ENCODE measurements at regions not wholly inside any gene's neighbourhood (a gene's known extent, or its start where the extent isn't known, plus 50 kb on each side); places are given as distances from the start of the nearest gene placed in this dataset.

GRCh38 chr1:69401879-69402278 lies 165.8 kb upstream of the LRRC7 start:
- no peaks in the 10 kb centered on the region for H3K27me3 Mint-ChIP-seq
- CTCF ChIA-PET = no interaction called here
- H3K27ac Mint-ChIP-seq = no peak overlapping the region
- H3K4me3 Mint-ChIP-seq = no peak overlapping the region
- H3K4me1 Mint-ChIP-seq = no peaks in the 10 kb centered on the region
- DNase-seq = no peak
- POLR2A ChIA-PET = no interaction called here
- H3K36me3 Mint-ChIP-seq (ENCODE audit: low read depth) = no peaks in the 10 kb centered on the region
- peaks cover 4% of the 10 kb centered on the region for H3K9me3 Mint-ChIP-seq

DNA sequence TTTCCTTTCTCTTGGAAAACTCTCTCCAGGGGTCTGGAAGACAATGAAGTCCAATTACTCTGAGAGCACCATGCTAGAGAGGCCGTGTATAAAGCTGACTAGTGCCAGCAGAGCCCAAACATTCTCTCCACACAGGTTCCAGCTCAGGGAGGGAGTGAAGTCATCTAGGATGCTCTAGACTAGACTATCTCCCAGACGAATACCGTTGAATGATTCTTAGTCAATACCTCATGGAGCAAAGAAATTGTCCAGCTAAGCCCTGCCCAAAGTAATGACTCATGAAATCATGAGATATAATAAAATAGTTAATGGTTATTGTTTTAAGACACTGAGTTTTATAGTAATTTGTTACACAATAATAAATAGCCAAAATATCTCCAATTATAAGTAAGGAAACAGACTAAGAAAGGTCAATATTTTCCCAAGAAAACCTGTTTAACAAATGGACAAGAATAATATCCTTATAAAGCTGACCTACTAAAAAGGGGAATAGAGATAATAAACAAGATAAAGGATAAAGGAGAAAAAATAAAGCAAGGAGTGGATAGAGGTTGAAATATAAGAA lies 163.9 kb upstream of the LRRC7 start:
- Mint-ChIP-seq H3K9me3 (no peaks in the 10 kb centered on the region), H3K27me3 (no peaks in the 10 kb centered on the region), H3K27ac (no peak overlapping the region), H3K36me3 (ENCODE audit: low read depth) (no peaks in the 10 kb centered on the region), H3K4me3 (no peak overlapping the region), H3K4me1 (no peaks in the 10 kb centered on the region)
- ChIA-PET CTCF (no interaction called here), POLR2A (no interaction called here)
- DNase-seq = no peak

- ChIA-PET POLR2A (no interaction called here), CTCF (no interaction called here)
- Mint-ChIP-seq H3K27me3 (no peaks in the 10 kb centered on the region), H3K4me3 (no peak overlapping the region), H3K9me3 (no peaks in the 10 kb centered on the region), H3K36me3 (ENCODE audit: low read depth) (no peaks in the 10 kb centered on the region), H3K4me1 (no peaks in the 10 kb centered on the region), H3K27ac (no peak overlapping the region)
- DNase-seq = no peak
These were observed 163.2 kb upstream of the LRRC7 start for GRCh38 chr1:69404486-69404885.

- CTCF ChIA-PET = no interaction called here
- Mint-ChIP-seq H3K4me3 (no peak overlapping the region), H3K27me3 (no peaks in the 10 kb centered on the region), H3K36me3 (ENCODE audit: low read depth) (no peaks in the 10 kb centered on the region), H3K9me3 (no peaks in the 10 kb centered on the region), H3K4me1 (no peaks in the 10 kb centered on the region), H3K27ac (no peak overlapping the region)
- no peak for DNase-seq
- POLR2A ChIA-PET = no interaction called here
These were observed 161.5 kb upstream of the LRRC7 start for GRCh38 chr1:69406244-69406643.

GRCh38 chr1:69409731-69410456 lies 157.8 kb upstream of the LRRC7 start:
- Mint-ChIP-seq H3K4me1 (no peaks in the 10 kb centered on the region), H3K9me3 (no peaks in the 10 kb centered on the region), H3K27me3 (no peaks in the 10 kb centered on the region), H3K4me3 (no peak overlapping the region), H3K36me3 (ENCODE audit: low read depth) (no peaks in the 10 kb centered on the region), H3K27ac (no peak overlapping the region)
- POLR2A ChIA-PET = no interaction called here
- CTCF ChIA-PET = no interaction called here
- no peak for DNase-seq

DNA sequence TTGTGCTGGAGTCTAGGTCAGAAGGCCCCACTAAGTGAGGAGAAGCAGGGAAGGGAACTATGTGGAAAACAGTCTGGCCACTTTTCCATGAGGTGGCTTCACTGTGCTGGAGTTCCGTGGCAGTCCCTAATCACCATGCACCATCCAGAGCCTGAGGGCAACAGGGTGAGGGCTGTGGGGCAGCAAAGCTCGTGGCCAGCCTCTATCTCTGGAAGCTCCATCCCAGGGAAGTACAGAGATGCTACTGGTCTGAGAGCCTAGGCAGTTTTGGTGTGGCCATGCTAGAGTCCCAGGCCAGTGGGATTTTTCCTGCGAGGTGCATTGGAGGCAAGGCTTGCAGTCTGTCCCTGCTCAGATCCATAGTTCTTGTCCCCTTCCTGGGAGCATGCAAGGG lies 157.3 kb upstream of the LRRC7 start:
- no peaks in the 10 kb centered on the region for H3K27me3 Mint-ChIP-seq
- no peaks in the 10 kb centered on the region for H3K36me3 Mint-ChIP-seq (ENCODE audit: low read depth)
- no peak for DNase-seq
- ChIA-PET CTCF (no interaction called here), POLR2A (no interaction called here)
- H3K9me3 Mint-ChIP-seq = no peaks in the 10 kb centered on the region
- H3K4me1 Mint-ChIP-seq = no peaks in the 10 kb centered on the region
- no peak overlapping the region for H3K4me3 Mint-ChIP-seq
- H3K27ac Mint-ChIP-seq = no peak overlapping the region

DNA sequence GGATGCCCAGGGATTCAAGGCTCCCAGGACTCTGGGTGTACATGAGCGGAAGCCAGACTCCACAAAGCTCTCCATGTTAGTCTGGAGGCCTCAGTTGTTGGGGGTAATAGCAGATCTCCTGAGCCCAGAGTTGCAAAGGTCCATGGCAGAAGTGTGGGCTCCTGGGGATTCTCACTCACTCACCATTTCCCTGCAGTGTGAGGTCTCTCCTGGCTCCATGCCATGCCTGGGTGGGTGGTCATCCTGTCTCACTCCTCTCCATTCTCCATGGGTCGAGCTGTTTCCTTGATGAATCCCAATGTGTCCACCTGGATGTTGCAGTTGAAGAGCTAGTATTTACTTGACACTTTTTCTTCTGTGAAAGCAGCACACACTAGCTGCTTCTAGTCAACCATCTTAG lies 156.8 kb upstream of the LRRC7 start:
- no peaks in the 10 kb centered on the region for H3K9me3 Mint-ChIP-seq
- no peaks in the 10 kb centered on the region for H3K4me1 Mint-ChIP-seq
- H3K27me3 Mint-ChIP-seq = no peaks in the 10 kb centered on the region
- no peak for DNase-seq
- ChIA-PET CTCF (no interaction called here), POLR2A (no interaction called here)
- H3K36me3 Mint-ChIP-seq (ENCODE audit: low read depth) = no peaks in the 10 kb centered on the region
- H3K4me3 Mint-ChIP-seq = no peak overlapping the region
- no peak overlapping the region for H3K27ac Mint-ChIP-seq

- Mint-ChIP-seq H3K4me3 (no peak overlapping the region), H3K36me3 (ENCODE audit: low read depth) (no peaks in the 10 kb centered on the region), H3K27ac (no peak overlapping the region), H3K4me1 (no peaks in the 10 kb centered on the region), H3K9me3 (no peaks in the 10 kb centered on the region), H3K27me3 (no peaks in the 10 kb centered on the region)
- no peak for DNase-seq
- ChIA-PET CTCF (no interaction called here), POLR2A (no interaction called here)
These were observed 156.1 kb upstream of the LRRC7 start for GRCh38 chr1:69411617-69412016.

DNA sequence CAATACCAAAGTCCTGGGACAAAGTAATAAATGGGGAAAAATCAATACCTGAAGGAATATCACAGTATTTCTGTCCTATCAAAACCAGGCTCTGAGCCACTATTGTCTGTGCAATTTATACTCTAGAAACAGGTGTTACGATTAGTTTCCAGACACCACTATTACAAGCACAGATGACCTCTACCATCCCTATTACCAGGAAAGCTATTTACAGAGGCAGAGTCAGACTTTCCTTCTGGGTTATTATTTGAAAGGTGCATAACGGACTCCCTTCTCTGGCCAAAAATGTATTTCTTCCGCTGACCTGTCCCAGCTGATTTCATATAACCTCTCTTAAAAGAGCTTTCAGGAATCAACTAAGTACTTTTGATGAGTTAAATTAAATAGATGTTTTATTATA lies 154.6 kb upstream of the LRRC7 start:
- Mint-ChIP-seq H3K36me3 (ENCODE audit: low read depth) (no peaks in the 10 kb centered on the region), H3K4me3 (no peak overlapping the region), H3K4me1 (no peaks in the 10 kb centered on the region), H3K27me3 (no peaks in the 10 kb centered on the region), H3K9me3 (peaks cover under 1% of the 10 kb centered on the region), H3K27ac (no peak overlapping the region)
- ChIA-PET POLR2A (no interaction called here), CTCF (no interaction called here)
- DNase-seq = no peak

- Mint-ChIP-seq H3K36me3 (ENCODE audit: low read depth) (no peaks in the 10 kb centered on the region), H3K9me3 (peaks cover 3% of the 10 kb centered on the region), H3K4me1 (no peaks in the 10 kb centered on the region), H3K4me3 (no peak overlapping the region), H3K27me3 (no peaks in the 10 kb centered on the region), H3K27ac (no peak overlapping the region)
- ChIA-PET POLR2A (no interaction called here), CTCF (no interaction called here)
- no peak for DNase-seq
These were observed 153.1 kb upstream of the LRRC7 start for GRCh38 chr1:69414574-69414973.

DNA sequence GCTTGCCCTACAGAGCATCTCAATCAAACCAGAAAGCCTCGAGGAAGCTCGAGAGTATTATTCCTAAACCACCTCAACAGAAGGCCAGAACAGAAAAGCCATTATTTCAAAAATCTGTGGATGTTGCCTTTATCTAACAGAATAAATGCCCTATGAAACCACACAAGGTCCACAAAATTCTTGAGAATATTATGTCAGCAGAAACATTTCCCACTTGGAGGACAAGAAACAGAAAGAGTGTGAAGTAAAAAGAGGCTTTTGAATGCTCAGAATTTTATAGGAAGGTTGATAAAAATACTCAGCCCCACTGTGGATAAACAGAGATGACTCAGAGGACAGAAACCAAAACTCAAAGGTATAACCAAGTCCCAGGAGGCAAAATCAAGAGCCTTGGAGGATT lies 146.4 kb upstream of the LRRC7 start:
- Mint-ChIP-seq H3K27me3 (no peaks in the 10 kb centered on the region), H3K36me3 (ENCODE audit: low read depth) (no peaks in the 10 kb centered on the region), H3K4me1 (no peaks in the 10 kb centered on the region), H3K9me3 (peaks cover 3% of the 10 kb centered on the region), H3K27ac (no peak overlapping the region), H3K4me3 (no peak overlapping the region)
- ChIA-PET POLR2A (no interaction called here), CTCF (no interaction called here)
- no peak for DNase-seq

DNA sequence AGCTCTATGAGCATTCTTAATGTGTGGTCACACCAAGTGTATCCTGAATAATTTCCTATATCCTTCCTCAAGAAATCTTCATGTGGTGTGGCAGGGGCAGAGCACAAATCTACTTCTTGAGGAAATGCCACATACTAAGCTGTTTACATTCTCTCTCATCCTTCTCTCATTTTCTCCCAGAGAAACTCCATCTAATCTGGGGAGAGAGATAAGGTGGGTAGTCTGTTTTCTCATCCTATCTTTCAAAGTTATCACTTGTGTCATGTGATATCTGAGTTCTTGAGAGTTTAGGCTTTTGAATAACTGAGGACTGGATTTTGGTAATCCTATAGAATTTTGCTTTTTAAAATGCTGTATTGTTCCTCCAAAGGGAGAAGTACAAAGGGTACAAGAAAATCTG lies 141.9 kb upstream of the LRRC7 start:
- Mint-ChIP-seq H3K4me1 (no peaks in the 10 kb centered on the region), H3K4me3 (no peak overlapping the region), H3K36me3 (ENCODE audit: low read depth) (no peaks in the 10 kb centered on the region), H3K27me3 (no peaks in the 10 kb centered on the region), H3K9me3 (no peaks in the 10 kb centered on the region), H3K27ac (no peak overlapping the region)
- CTCF ChIA-PET = interaction anchor here (0.5 kb wide), 1 partner anchor 337 kb away, joined by 4 read pairs; no protein-coding TSS in a partner anchor
- POLR2A ChIA-PET = no interaction called here
- DNase-seq = no peak

DNA sequence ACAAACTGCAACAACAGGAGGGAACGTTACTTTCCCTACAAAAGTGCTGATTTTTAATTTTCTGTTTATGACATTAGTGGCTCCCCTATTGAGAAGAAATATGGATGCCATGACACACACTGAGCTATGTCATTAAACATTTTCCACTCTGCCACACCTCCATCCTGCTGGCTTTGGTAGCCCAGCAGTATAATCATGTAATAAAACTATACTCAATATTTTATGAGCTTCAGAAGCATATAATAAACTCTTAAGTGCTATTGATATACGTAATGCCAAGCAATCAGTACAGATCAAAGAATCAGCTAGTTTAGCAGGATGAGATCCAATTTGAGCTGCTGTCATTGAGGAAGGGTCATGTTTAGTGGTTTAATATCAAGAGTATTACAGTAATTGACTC lies 141.3 kb upstream of the LRRC7 start:
- no peaks in the 10 kb centered on the region for H3K36me3 Mint-ChIP-seq (ENCODE audit: low read depth)
- DNase-seq = no peak
- H3K9me3 Mint-ChIP-seq = no peaks in the 10 kb centered on the region
- no peak overlapping the region for H3K4me3 Mint-ChIP-seq
- no peak overlapping the region for H3K27ac Mint-ChIP-seq
- H3K4me1 Mint-ChIP-seq = no peaks in the 10 kb centered on the region
- no peaks in the 10 kb centered on the region for H3K27me3 Mint-ChIP-seq
- CTCF ChIA-PET = no interaction called here
- POLR2A ChIA-PET = no interaction called here

DNA sequence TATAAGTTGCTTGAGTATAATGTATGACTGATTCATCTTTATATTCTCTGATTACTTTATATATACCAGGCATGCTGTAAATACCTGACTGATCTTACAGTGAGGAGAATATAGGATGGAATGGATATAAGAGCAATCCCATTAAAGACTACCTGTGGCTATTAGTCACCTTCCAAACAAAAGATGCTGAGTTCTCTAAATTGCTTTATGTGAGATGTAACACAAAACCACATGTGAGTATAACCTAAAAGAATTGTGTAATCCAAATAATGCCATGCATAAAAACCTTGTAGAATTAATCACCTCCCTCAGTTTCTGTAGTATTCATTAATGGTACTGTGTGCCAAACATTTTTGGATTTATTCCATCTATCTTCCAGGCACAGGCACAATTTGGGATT lies 134.6 kb upstream of the LRRC7 start:
- DNase-seq = no peak
- CTCF ChIA-PET = no interaction called here
- Mint-ChIP-seq H3K9me3 (no peaks in the 10 kb centered on the region), H3K27me3 (no peaks in the 10 kb centered on the region), H3K36me3 (ENCODE audit: low read depth) (no peaks in the 10 kb centered on the region), H3K4me3 (no peak overlapping the region), H3K4me1 (no peaks in the 10 kb centered on the region), H3K27ac (no peak overlapping the region)
- POLR2A ChIA-PET = no interaction called here
